Astrocyte (in vitro differentiated cells and primary cell): ENCODE measurements at regions not wholly inside any gene's neighbourhood (a gene's known extent, or its start where the extent isn't known, plus 50 kb on each side); places are given as distances from the start of the nearest gene placed in this dataset.

Experiments used
- DNase-seq: peaks from one replicate; pipeline ENCODE4 v3.0.0-alpha.2; 2010; ENCODE audit warnings: low read depth
- FAIRE-seq: peaks from 2 replicates; lab custom pipeline; 2011; peaks lifted over from hg19 to GRCh38; lab: Jason Lieb, UNC
- H2AFZ ChIP-seq: 2 replicates; pipeline ENCODE4 v1.6.0; 2012; ENCODE audit warnings: low read depth, low read length, inconsistent platforms
- H3K27ac ChIP-seq: 2 replicates; pipeline ENCODE4 v1.5.1; 2011; ENCODE audit warnings: low read depth, low read length, inconsistent platforms
- H3K27me3 ChIP-seq: 2 replicates; pipeline ENCODE4 v1.6.0; 2011; ENCODE audit warnings: low read length, inconsistent platforms; ENCODE audit not compliant: insufficient read depth
- H3K36me3 ChIP-seq: 2 replicates; pipeline ENCODE4 v1.5.1; 2011; ENCODE audit warnings: low read length, inconsistent platforms; ENCODE audit not compliant: insufficient read depth
- H3K4me1 ChIP-seq: 2 replicates; pipeline ENCODE4 v1.5.1; 2011; ENCODE audit warnings: low read length, inconsistent platforms; ENCODE audit not compliant: insufficient read depth
- H3K4me2 ChIP-seq: 2 replicates; pipeline ENCODE4 v1.6.0; 2012; ENCODE audit warnings: low read length, inconsistent platforms
- H3K4me3 ChIP-seq: 2 replicates; pipeline ENCODE4 v1.5.1; 2011; ENCODE audit warnings: low read depth, mild to moderate bottlenecking, low read length, inconsistent platforms; ENCODE audit not compliant: insufficient read depth
- H3K79me2 ChIP-seq: 2 replicates; pipeline ENCODE4 v1.6.0; 2012; ENCODE audit warnings: mild to moderate bottlenecking, low read length, inconsistent platforms; ENCODE audit not compliant: insufficient read depth
- H3K9ac ChIP-seq: 2 replicates; pipeline ENCODE4 v1.6.0; 2012; ENCODE audit warnings: mild to moderate bottlenecking, low read length, inconsistent platforms
- H3K9me3 ChIP-seq: 2 replicates; pipeline ENCODE4 v1.5.1; 2012; ENCODE audit warnings: low read depth, mild to moderate bottlenecking, low read length, inconsistent platforms; ENCODE audit not compliant: insufficient read depth
- H4K20me1 ChIP-seq: 2 replicates; pipeline ENCODE4 v1.6.0; 2012; ENCODE audit warnings: low read length, inconsistent platforms; ENCODE audit not compliant: insufficient read depth
- H3K27ac Mint-ChIP-seq: one replicate; pipeline ENCODE4 v1.8.0; 2021; ENCODE audit warnings: mild to moderate bottlenecking, mixed read lengths; ENCODE audit not compliant: unreplicated experiment
- H3K27me3 Mint-ChIP-seq: one replicate; pipeline ENCODE4 v1.8.0; 2021; ENCODE audit warnings: low read depth, mixed read lengths; ENCODE audit not compliant: unreplicated experiment
- H3K36me3 Mint-ChIP-seq: one replicate; pipeline ENCODE4 v1.8.0; 2021; ENCODE audit warnings: low read depth, mixed read lengths; ENCODE audit not compliant: unreplicated experiment
- H3K4me1 Mint-ChIP-seq: one replicate; pipeline ENCODE4 v1.8.0; 2021; ENCODE audit warnings: low read depth, mixed read lengths; ENCODE audit not compliant: unreplicated experiment
- H3K4me3 Mint-ChIP-seq: one replicate; pipeline ENCODE4 v1.8.0; 2021; ENCODE audit warnings: mild to moderate bottlenecking, moderate library complexity, mixed read lengths; ENCODE audit not compliant: unreplicated experiment
- H3K9me3 Mint-ChIP-seq: one replicate; pipeline ENCODE4 v1.8.0; 2021; ENCODE audit warnings: mild to moderate bottlenecking, mixed read lengths; ENCODE audit not compliant: unreplicated experiment
- CTCF ChIP-seq: IDR thresholded peaks from 2 replicates; pipeline ENCODE4 v1.5.1; 2011; ENCODE audit warnings: low read depth, mild to moderate bottlenecking, inconsistent platforms, low read length, moderate library complexity; ENCODE audit not compliant: insufficient read depth
- EZH2 ChIP-seq: IDR thresholded peaks from 2 replicates; pipeline ENCODE4 v1.6.1; 2012; ENCODE audit warnings: mild to moderate bottlenecking, low read length, inconsistent platforms; ENCODE audit not compliant: insufficient read depth

- DNase-seq (peak; percentile 3), FAIRE-seq (no peak)
- H3K27ac ChIP-seq = no peak overlapping the region
- no peaks in the 10 kb centered on the region for H3K79me2 ChIP-seq
- H2AFZ ChIP-seq = peak overlapping the region; percentile 94
- H3K36me3 ChIP-seq = no peaks in the 10 kb centered on the region
- peak overlapping the region; percentile 88 for H3K4me3 Mint-ChIP-seq
- H3K27me3 ChIP-seq = peaks cover under 1% of the 10 kb centered on the region
- no peaks in the 10 kb centered on the region for H4K20me1 ChIP-seq
- H3K9me3 Mint-ChIP-seq = peaks cover 7% of the 10 kb centered on the region
- H3K27me3 Mint-ChIP-seq = peaks cover 15% of the 10 kb centered on the region
- TF ChIP-seq EZH2 (no peak), CTCF (peak; percentile 32)
- H3K27ac Mint-ChIP-seq = peak overlapping the region; percentile 20
- peak overlapping the region; percentile 93 for H3K4me2 ChIP-seq
- H3K9ac ChIP-seq = peak overlapping the region; percentile 72
- peaks cover 9% of the 10 kb centered on the region for H3K4me1 ChIP-seq
- no peaks in the 10 kb centered on the region for H3K9me3 ChIP-seq
- no peaks in the 10 kb centered on the region for H3K36me3 Mint-ChIP-seq
- H3K4me3 ChIP-seq = peak overlapping the region; percentile 76
- H3K4me1 Mint-ChIP-seq = peaks cover 4% of the 10 kb centered on the region
These were observed 50.7 kb upstream of the PAIP2B start for GRCh38 chr2:71277536-71278103.

GRCh38 chr2:71277147-71277475 is 50.2 kb upstream of the PAIP2B start:
- Mint-ChIP-seq H3K27ac (no peak overlapping the region), H3K27me3 (peaks cover 17% of the 10 kb centered on the region), H3K36me3 (no peaks in the 10 kb centered on the region), H3K9me3 (peaks cover 8% of the 10 kb centered on the region), H3K4me1 (peaks cover 4% of the 10 kb centered on the region), H3K4me3 (peak overlapping the region; percentile 88)
- H3K9ac ChIP-seq = peak overlapping the region; percentile 72
- H2AFZ ChIP-seq = peak overlapping the region; percentile 94
- DNase-seq = no peak
- H3K4me2 ChIP-seq = peak overlapping the region; percentile 93
- FAIRE-seq = no peak
- peaks cover 9% of the 10 kb centered on the region for H3K4me1 ChIP-seq
- H3K27me3 ChIP-seq = peaks cover 4% of the 10 kb centered on the region
- peak overlapping the region; percentile 76 for H3K4me3 ChIP-seq
- no peak overlapping the region for H3K27ac ChIP-seq
- H3K9me3 ChIP-seq = no peaks in the 10 kb centered on the region
- no peak for TF ChIP-seq EZH2
- TF ChIP-seq CTCF = no peak
- no peaks in the 10 kb centered on the region for H4K20me1 ChIP-seq
- no peaks in the 10 kb centered on the region for H3K79me2 ChIP-seq
- no peaks in the 10 kb centered on the region for H3K36me3 ChIP-seq

GRCh38 chr2:71276311-71277146 is 49.6 kb upstream of the PAIP2B start:
- H3K27me3 ChIP-seq = peaks cover 4% of the 10 kb centered on the region
- FAIRE-seq = no peak
- Mint-ChIP-seq H3K36me3 (no peaks in the 10 kb centered on the region), H3K27ac (no peak overlapping the region), H3K4me3 (peak overlapping the region; percentile 88), H3K4me1 (peaks cover 4% of the 10 kb centered on the region), H3K27me3 (peaks cover 19% of the 10 kb centered on the region), H3K9me3 (peaks cover 10% of the 10 kb centered on the region)
- H3K4me2 ChIP-seq = peak overlapping the region; percentile 93
- H3K9ac ChIP-seq = peak overlapping the region; percentile 72
- no peaks in the 10 kb centered on the region for H3K36me3 ChIP-seq
- peak overlapping the region; percentile 76 for H3K4me3 ChIP-seq
- H4K20me1 ChIP-seq = no peaks in the 10 kb centered on the region
- peak; percentile 70 for DNase-seq
- H3K4me1 ChIP-seq = peaks cover 9% of the 10 kb centered on the region
- no peaks in the 10 kb centered on the region for H3K79me2 ChIP-seq
- no peak overlapping the region for H3K27ac ChIP-seq
- no peaks in the 10 kb centered on the region for H3K9me3 ChIP-seq
- peak overlapping the region; percentile 94 for H2AFZ ChIP-seq
- no peak for TF ChIP-seq EZH2
- no peak for TF ChIP-seq CTCF
